ENCODE measurements at regions not wholly inside any gene's neighbourhood (a gene's known extent, or its start where the extent isn't known, plus 50 kb on each side); places are given as distances from the start of the nearest gene placed in this dataset.

DNA sequence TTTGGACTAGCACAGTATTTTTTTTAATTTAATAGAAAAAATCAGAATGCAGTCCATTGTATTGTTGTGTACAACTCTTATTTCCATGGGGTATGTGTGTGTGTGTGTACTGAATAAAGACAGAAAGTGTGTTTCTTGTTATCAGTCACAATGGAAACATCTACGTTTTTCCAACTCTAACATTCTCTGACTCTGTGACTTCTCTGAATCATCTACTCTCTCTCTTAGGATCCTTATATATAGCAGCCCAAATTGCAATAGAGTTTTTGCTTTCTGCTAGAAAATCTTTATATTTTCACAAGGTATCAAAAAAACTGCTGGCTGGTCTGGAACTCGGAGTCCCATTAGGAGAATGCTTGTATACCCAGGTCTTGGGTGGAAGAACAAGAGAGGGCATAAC, 138.9 kb upstream of the ARID2 start:
- no peak for DNase-seq

GRCh38 chr12:45591635-45592034, 137.9 kb upstream of the ARID2 start:
- DNase-seq: no peak

DNA sequence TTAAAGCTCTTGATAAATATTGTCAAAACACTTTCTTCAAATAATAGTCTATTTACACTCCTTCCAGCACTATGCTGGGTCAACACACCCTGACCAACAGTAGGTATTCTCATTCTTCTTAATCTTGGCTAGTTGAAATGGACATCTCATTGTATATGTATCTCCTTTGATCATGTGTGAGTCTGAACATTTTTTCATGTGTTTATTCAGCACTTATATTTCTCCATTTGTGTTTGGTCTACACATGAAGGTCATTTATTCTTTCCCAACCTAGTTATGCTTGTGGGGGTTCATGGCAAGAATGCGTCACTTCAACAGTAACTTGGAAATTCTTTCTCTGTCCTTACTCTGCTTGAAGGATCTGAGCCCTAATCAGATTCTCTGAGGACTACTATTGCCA, 133.1 kb upstream of the ARID2 start:
- DNase-seq: no peak

GRCh38 chr12:45598336-45598735, 131.2 kb upstream of the ARID2 start:
- DNase-seq: no peak

GRCh38 chr12:45598761-45599160, 130.7 kb upstream of the ARID2 start:
- no peak for DNase-seq

DNA sequence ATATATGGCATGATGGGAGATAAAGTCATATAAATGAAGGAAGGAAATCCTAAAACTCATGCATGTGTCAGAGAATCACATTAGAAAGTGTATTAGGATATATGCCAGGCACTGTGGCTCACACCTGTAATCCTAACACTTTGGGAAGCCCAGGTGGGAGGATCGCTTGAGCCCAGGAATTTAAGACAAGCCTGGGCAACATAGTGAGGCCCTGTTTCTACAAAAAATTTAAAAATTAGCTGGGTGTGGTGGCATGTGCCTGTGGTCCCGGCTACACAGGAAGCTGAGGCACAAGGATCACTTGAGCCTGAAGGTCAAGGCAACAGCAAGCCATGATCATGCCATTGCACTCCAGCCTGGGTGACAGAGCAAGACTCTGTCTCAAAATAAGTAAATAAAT, 130.3 kb upstream of the ARID2 start:
- DNase-seq: no peak

- DNase-seq: no peak
These were observed 128.1 kb upstream of the ARID2 start for GRCh38 chr12:45601390-45601789.

DNA sequence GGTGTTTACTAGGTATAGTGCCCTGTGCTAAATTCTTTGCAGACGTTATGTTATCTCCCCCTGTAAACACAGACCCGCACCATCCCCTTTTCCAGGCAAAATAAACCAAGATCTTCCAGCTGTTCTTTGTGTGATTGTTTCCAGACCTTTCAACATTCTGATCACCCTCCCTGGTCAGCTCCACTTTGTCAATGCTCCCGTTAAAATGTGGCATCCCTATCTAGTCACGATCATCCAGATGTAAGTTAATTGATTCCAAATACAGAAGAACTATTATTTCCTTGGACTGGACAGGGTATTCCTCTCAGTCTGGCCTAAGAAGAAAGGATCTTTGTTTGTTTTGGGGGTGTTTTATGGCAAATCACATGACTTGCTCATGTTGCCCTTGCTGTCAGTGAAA, 127.6 kb upstream of the ARID2 start:
- DNase-seq: no peak

DNA sequence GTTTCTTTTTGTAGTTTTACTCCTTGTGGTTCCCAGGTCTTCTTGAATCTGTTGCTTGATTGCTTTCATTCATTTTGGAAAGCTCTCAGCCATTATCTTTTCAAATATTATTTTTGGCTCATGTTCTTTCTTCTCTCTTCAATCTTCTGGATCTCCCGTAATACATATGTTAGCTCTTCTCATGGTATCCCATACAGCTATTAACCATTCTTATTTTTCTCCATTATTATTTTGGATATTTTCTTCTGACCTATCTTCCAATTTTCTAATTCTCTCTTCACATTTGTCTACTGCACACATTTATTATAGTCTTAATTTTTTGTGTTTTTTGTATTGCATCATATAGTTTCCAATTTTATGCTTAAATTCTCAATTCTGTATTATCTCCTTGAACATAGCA, 123.9 kb upstream of the ARID2 start:
- DNase-seq: no peak

DNA sequence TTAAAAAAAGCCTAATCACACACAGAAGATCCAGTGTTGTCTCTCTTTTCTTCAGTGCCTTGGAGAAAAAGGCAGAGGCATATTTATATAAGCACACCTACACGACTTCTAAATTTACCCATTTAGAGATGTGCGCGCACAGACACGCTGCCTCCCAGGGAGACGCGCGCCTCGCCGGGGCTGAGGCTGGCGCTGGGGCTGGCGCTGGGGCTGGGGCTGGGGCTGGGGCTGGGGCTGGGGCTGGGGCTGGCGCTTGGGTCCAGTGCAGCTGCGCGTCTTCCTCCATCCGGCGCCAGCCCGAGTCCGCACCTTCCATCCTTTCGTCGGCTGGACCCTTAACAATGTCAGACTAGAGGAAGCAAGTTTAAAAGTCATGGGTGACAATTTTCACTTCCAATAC, 118.4 kb upstream of the ARID2 start:
- DNase-seq: no peak

GRCh38 chr12:45611495-45611894, 118.0 kb upstream of the ARID2 start:
- no peak for DNase-seq

DNA sequence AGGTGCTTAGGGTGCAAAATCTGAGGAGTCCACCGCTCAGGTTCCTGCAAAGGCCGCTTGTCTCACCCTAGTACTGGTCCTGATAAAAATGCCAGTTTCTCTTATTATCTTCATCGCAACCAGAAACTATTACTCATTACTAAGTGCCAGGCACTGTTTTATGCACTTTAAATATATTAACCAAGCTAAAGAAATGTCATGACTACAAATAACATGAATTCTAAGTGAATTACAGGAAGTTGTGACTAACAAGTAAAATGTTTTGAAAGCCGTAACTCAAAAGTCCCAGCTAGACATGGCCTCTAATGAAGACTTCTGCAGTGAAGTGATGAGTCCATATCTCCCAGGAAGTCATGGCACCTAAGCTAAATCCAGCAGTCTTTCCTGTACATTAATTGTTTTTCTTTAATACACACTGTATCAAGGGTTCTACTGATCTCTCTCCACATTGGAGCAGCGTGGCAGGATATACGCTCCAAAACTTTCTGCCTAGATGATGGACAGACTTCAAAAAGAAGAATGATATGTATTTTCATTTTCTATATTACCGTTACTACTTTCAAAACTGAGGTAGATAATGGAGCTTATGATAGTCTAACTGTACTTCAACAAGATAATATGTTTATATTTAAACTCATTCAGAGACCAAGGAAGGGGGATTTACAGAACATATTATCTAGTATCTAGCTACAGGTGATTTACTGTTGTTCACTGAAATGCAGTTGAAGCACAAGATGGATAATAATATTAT, 117.3 kb upstream of the ARID2 start:
- DNase-seq: no peak

DNA sequence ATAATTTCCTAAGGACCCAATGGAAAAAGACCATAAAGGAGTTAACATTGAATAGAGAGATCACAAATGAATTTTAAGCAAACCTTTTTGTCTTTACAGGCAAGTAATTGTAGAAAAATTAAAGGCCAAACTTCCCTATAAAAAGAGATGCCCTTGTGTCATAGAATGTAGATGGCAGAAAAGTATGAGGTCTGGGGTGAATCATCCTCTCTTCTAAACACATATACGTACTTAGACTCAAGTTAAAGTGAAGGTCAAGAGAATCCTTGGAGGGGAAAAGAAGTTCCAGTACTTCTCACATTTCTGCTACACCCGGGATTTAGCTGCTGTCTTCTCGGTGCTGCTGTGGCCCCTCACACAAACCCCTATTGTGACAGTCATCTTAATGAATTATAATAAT, 116.2 kb upstream of the ARID2 start:
- no peak for DNase-seq

DNA sequence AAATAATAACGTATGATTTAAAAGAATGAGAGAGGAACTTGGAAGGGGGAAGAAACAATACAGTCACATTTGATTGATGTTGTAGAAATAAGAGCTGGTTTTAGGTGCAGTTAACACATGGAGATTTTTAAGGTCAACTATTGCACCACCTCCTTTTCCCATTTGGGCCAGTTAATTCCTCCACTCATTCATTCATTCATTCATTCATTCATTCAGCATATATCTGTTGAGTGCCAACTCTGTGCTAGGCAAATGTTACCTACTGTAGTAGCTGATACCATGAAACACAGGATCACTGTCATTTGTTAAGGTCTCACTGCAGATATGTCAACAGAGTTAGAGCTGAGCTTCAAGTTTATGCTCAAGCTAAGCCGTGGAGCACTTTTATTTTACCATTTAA, 115.7 kb upstream of the ARID2 start:
- DNase-seq: no peak

DNA sequence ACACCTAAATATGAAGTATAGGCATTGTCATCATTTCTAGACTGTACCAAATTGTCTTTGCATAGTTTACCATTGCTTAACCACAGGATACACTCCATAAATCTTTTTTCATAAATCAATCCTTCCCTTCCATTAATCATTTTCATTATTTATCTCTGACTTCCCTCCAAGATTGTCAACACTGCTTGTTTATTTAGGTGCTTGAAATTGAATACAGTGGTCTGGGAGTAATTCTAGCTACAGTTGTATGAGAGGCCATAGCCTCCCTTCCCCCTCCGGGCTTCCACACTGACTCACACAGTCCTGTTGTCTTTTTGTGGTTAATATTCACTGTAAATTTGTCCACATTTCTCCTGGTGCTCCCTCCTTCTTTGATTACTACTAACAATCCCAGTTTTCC, 114.2 kb upstream of the ARID2 start:
- DNase-seq: no peak

DNA sequence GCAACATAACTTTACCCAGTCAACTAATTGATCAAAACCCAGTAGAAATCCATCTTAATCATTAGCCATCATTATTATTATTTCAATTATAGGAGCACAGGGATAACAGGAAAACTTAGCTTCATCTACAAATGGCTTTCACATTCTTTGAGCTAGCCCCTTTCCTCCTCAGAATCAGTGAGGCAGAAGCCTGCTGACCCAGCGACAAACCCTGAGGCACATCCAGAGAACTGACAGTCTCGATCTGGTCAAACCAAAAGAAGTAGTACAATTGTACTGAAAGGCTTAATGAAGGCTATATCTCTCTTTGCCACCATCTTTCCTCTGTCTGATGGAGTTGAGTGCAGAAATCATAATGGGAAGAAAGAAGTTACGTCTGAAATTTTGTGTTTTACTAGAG, 109.8 kb upstream of the ARID2 start:
- no peak for DNase-seq

- DNase-seq: no peak
These were observed 107.8 kb upstream of the ARID2 start for GRCh38 chr12:45621703-45622102.

- DNase-seq: no peak
These were observed 107.1 kb upstream of the ARID2 start for GRCh38 chr12:45622210-45622937.

- no peak for DNase-seq
These were observed 106.3 kb upstream of the ARID2 start for GRCh38 chr12:45623221-45623620.

- DNase-seq: no peak
These were observed 105.6 kb upstream of the ARID2 start for GRCh38 chr12:45623940-45624339.

GRCh38 chr12:45626965-45627364, 102.5 kb upstream of the ARID2 start:
- no peak for DNase-seq

DNA sequence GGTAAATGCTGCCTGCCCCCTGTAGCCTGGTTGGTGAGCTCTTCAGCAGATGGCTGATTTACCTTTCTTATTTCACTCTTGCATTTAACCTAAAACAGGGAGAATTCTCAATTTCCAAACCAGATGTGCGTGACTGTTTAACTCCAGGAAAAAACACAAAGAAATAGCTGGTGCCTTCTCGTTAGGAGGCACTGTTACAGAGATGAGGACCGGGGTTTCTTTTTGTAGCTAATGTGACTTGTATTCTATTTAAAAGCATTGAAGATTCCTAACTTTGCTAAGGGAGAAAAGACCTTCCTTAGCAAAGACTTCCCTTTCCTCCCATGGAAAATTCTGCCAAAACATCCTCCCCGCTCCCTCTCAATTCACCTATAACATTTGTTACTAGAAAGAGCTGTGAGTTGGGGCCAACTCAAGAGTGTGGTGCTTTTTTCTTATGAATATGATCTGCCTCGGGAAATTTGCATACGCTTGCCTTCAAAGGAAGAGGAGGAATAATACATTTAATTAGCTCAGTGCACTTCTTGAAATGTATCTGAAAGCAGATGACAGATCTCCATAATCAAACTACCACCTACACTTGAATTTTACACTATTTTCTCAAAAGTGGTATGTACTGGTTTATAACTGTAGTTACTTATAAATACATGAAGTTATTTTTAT, 102.0 kb upstream of the ARID2 start:
- no peak for DNase-seq

GRCh38 chr12:45629292-45629691, 100.2 kb upstream of the ARID2 start:
- no peak for DNase-seq

DNA sequence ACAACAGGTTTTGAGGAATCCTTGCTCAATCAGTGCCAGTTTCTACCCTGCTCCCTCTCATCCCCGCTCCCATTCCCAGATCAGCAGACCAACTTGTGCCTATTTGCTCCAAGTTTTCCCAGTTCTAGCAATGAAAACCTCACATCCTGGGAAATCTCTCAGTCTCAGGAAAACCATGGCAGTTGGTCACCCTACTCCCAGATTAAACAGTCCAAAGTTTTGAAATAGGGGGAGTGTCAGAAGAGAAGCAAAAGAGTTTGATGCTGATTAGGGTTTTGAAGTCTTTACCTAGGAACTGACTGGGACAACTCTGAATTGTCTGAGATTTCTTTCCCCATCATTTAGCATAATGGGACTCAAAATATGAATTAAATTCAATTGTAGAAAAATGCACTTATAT, 95.8 kb upstream of the ARID2 start:
- DNase-seq: no peak

Data from activated CD4-positive, alpha-beta T cell treated with anti-CD3 and anti-CD28 coated beads for 1 hour (primary cell).